Neuronal stem cell (in vitro differentiated cells): ENCODE measurements at regions not wholly inside any gene's neighbourhood (a gene's known extent, or its start where the extent isn't known, plus 50 kb on each side); places are given as distances from the start of the nearest gene placed in this dataset.

Experiments
- DNase-seq: peaks from one replicate; pipeline ENCODE4 v3.0.0-alpha.2; 2013; ENCODE audit warnings: low spot score
- H2AFZ ChIP-seq: one replicate; pipeline ENCODE4 v1.6.1; 2013; ENCODE audit warnings: mild to moderate bottlenecking, low read length, inconsistent platforms
- H2AK5ac ChIP-seq: 2 replicates; pipeline ENCODE4 v1.6.1; 2013; ENCODE audit warnings: low read depth, mild to moderate bottlenecking, inconsistent platforms, low read length, moderate library complexity, mixed read lengths
- H2BK120ac ChIP-seq: 2 replicates; pipeline ENCODE4 v1.6.1; 2013; ENCODE audit warnings: low read depth, mild to moderate bottlenecking, inconsistent platforms, low read length, moderate library complexity, mixed read lengths
- H2BK12ac ChIP-seq: one replicate; pipeline ENCODE4 v1.6.1; 2013; ENCODE audit warnings: low read length, inconsistent platforms
- H2BK15ac ChIP-seq: 2 replicates; pipeline ENCODE4 v1.6.1; 2013; ENCODE audit warnings: mild to moderate bottlenecking, low read length, inconsistent platforms, mixed read lengths
- H2BK5ac ChIP-seq: one replicate; pipeline ENCODE4 v1.6.1; 2013; ENCODE audit warnings: inconsistent platforms, mild to moderate bottlenecking, low read length, moderate library complexity
- H3K14ac ChIP-seq: one replicate; pipeline ENCODE4 v1.6.1; 2013; ENCODE audit warnings: low read length, inconsistent platforms
- H3K18ac ChIP-seq: 2 replicates; pipeline ENCODE4 v1.6.1; 2013; ENCODE audit warnings: low read length, inconsistent platforms
- H3K23ac ChIP-seq: 2 replicates; pipeline ENCODE4 v1.6.1; 2013; ENCODE audit warnings: low read depth, mild to moderate bottlenecking, mixed read lengths, low read length, inconsistent platforms; ENCODE audit not compliant: poor library complexity
- H3K27ac ChIP-seq: replicated peaks from 3 replicates; pipeline ENCODE4 v1.5.1; 2013; ENCODE audit warnings: low read length, inconsistent platforms
- H3K27me3 ChIP-seq, 3 experiments: 2 replicates each; pipeline ENCODE4 v1.6.1; 2013; ENCODE audit warnings: low read length in 3 of 3, mild to moderate bottlenecking in 2 of 3, inconsistent platforms in 1 of 3, low read depth in 1 of 3, mixed read lengths in 1 of 3, moderate library complexity in 1 of 3; ENCODE audit not compliant: control insufficient read depth in 3 of 3, insufficient read depth in 3 of 3
- H3K36me3 ChIP-seq, 2 donors: replicated peaks in 1 of 2; 2 replicates each; pipeline ENCODE4 v1.6.1; 2013; ENCODE audit warnings: low read length in 2 of 2; ENCODE audit not compliant: control insufficient read depth in 2 of 2, insufficient read depth in 2 of 2
- H3K4ac ChIP-seq: 2 replicates; pipeline ENCODE4 v1.6.1; 2013; ENCODE audit warnings: inconsistent platforms, mild to moderate bottlenecking, low read length, moderate library complexity
- H3K4me1 ChIP-seq, 2 donors: 1 replicate in 1 of 2; 2 replicates in 1 of 2; pipeline ENCODE4 v1.6.1; 2013; ENCODE audit warnings: low read length in 2 of 2, low read depth in 1 of 2; ENCODE audit not compliant: control insufficient read depth in 2 of 2, insufficient read depth in 1 of 2
- H3K4me2 ChIP-seq: one replicate; pipeline ENCODE4 v1.6.1; 2013; ENCODE audit warnings: mild to moderate bottlenecking, low read length, inconsistent platforms; ENCODE audit not compliant: insufficient read depth, poor library complexity, severe bottlenecking
- H3K4me3 ChIP-seq, 2 donors: 2 replicates each; pipeline ENCODE4 v1.5.1; 2013; ENCODE audit warnings: low read length in 2 of 2, mild to moderate bottlenecking in 2 of 2, inconsistent platforms in 1 of 2, moderate library complexity in 1 of 2
- H3K79me1 ChIP-seq: one replicate; pipeline ENCODE4 v1.6.1; 2013; ENCODE audit warnings: low read depth, mild to moderate bottlenecking, inconsistent platforms, low read length, moderate library complexity
- H3K9ac ChIP-seq: one replicate; pipeline ENCODE4 v1.6.1; 2013; ENCODE audit warnings: mild to moderate bottlenecking, low read depth, low read length, inconsistent platforms; ENCODE audit not compliant: poor library complexity
- H3K9me3 ChIP-seq, 2 donors: replicated peaks in 1 of 2; 2 replicates each; pipeline versions ENCODE3 to v1.6.1; 2013; ENCODE audit warnings: low read length in 2 of 2, mild to moderate bottlenecking in 2 of 2, inconsistent platforms in 1 of 2, low read depth in 1 of 2, mixed read lengths in 1 of 2, moderate library complexity in 1 of 2; ENCODE audit not compliant: control insufficient read depth in 2 of 2, insufficient read depth in 1 of 2
- H4K8ac ChIP-seq: one replicate; pipeline ENCODE4 v1.6.1; 2013; ENCODE audit warnings: low read depth, mild to moderate bottlenecking, inconsistent platforms, low read length, moderate library complexity
- H4K91ac ChIP-seq: one replicate; pipeline ENCODE4 v1.6.1; 2013; ENCODE audit warnings: low read length, low read depth, mild to moderate bottlenecking, inconsistent platforms; ENCODE audit not compliant: poor library complexity
- WGBS, 2 donors: extraction: QIAGEN DNeasy Blood & Tissue Kit; methylation state at CpG; one replicate each; pipeline ENCODE4 v1.1.7; 2013; ENCODE audit warnings: missing lambda C conversion rate in 2 of 2, mixed read lengths in 1 of 2; ENCODE audit not compliant: insufficient read length in 2 of 2, insufficient replicate concordance in 1 of 2; ENCODE audit errors: extremely low coverage in 2 of 2; 5-methylcytosine and 5-hydroxymethylcytosine counted together

- Histone ChIP-seq H4K91ac (no peak overlapping the region), H2BK15ac (no peak overlapping the region), H3K4me3 (no peak overlapping the region), H3K14ac (no peak overlapping the region), H2AK5ac (no peak overlapping the region), H3K27ac (no peak overlapping the region), H3K4me2 (no peak overlapping the region), H3K4me1 (peaks cover 13 to 14% of the 10 kb centered on the region in 2 donors), H4K8ac (no peak overlapping the region), H2BK120ac (no peak overlapping the region), H3K23ac (no peak overlapping the region), H2AFZ (no peak overlapping the region), H3K79me1 (no peaks in the 10 kb centered on the region), H2BK5ac (no peak overlapping the region), H3K4ac (no peak overlapping the region), H3K36me3 (no peaks in the 10 kb centered on the region), H3K27me3 (no peaks in the 10 kb centered on the region), H2BK12ac (no peak overlapping the region), H3K9me3 (no peaks in the 10 kb centered on the region), H3K9ac (no peak overlapping the region), H3K18ac (no peak overlapping the region)
- no CpG with 5 or more reads among the region's 4 CpGs for WGBS, 2 donors
- DNase-seq, result no peak
These were observed 71.4 kb upstream of the SERP2 start for GRCh38 chr13:44302233-44302632.

- Histone ChIP-seq H2BK15ac (no peak overlapping the region), H3K27ac (no peak overlapping the region), H3K79me1 (no peaks in the 10 kb centered on the region), H3K9me3 (no peaks in the 10 kb centered on the region), H2BK12ac (no peak overlapping the region), H3K4me1 (peaks cover 13 to 14% of the 10 kb centered on the region in 2 donors), H3K4me2 (no peak overlapping the region), H3K36me3 (no peaks in the 10 kb centered on the region), H4K91ac (no peak overlapping the region), H2BK120ac (no peak overlapping the region), H2AK5ac (no peak overlapping the region), H2AFZ (no peak overlapping the region), H3K4me3 (no peak overlapping the region), H3K4ac (no peak overlapping the region), H3K27me3 (no peaks in the 10 kb centered on the region), H4K8ac (no peak overlapping the region), H3K23ac (no peak overlapping the region), H3K14ac (no peak overlapping the region), H3K18ac (no peak overlapping the region), H3K9ac (no peak overlapping the region), H2BK5ac (no peak overlapping the region)
- no peak for DNase-seq
- WGBS, 2 donors, result no CpG with 5 or more reads among the region's 5 CpGs
These were observed 70.6 kb upstream of the SERP2 start for GRCh38 chr13:44302940-44303575.

- no peak overlapping the region for H4K8ac ChIP-seq
- H2AK5ac ChIP-seq, result no peak overlapping the region
- no peak overlapping the region for H2BK5ac ChIP-seq
- peak overlapping the region; percentile 25 for H2BK15ac ChIP-seq
- no peak overlapping the region for H2AFZ ChIP-seq
- H3K79me1 ChIP-seq, result no peaks in the 10 kb centered on the region
- H4K91ac ChIP-seq, result no peak overlapping the region
- H3K36me3 ChIP-seq, result no peaks in the 10 kb centered on the region
- no peak overlapping the region for H3K4me3 ChIP-seq
- H3K9ac ChIP-seq, result no peak overlapping the region
- H3K4me1 ChIP-seq, result peaks cover 13 to 14% of the 10 kb centered on the region in 2 donors
- H3K18ac ChIP-seq, result peak overlapping the region; percentile 29
- no peak overlapping the region for H3K4me2 ChIP-seq
- H2BK120ac ChIP-seq, result no peak overlapping the region
- DNase-seq, result no peak
- WGBS, 2 donors, result no CpG with 5 or more reads among the region's 5 CpGs
- no peak overlapping the region for H2BK12ac ChIP-seq
- H3K14ac ChIP-seq, result no peak overlapping the region
- peaks cover 0 to 1% (median 0%) of the 10 kb centered on the region in 3 experiments for H3K27me3 ChIP-seq
- H3K27ac ChIP-seq, result no peak overlapping the region
- peaks cover 0 to 3% of the 10 kb centered on the region in 2 donors for H3K9me3 ChIP-seq
- no peak overlapping the region for H3K23ac ChIP-seq
- no peak overlapping the region for H3K4ac ChIP-seq
These were observed 69.8 kb upstream of the SERP2 start for GRCh38 chr13:44303681-44304432.

GRCh38 chr13:44304433-44304725 lies 69.2 kb upstream of the SERP2 start:
- H3K4me3 ChIP-seq, result no peak overlapping the region
- H3K4me1 ChIP-seq, result peaks cover 13 to 14% of the 10 kb centered on the region in 2 donors
- H3K23ac ChIP-seq, result no peak overlapping the region
- H2BK12ac ChIP-seq, result no peak overlapping the region
- no peak overlapping the region for H3K14ac ChIP-seq
- WGBS, 2 donors, result no CpG with 5 or more reads among the region's 4 CpGs
- H2AK5ac ChIP-seq, result no peak overlapping the region
- H3K18ac ChIP-seq, result no peak overlapping the region
- no peak overlapping the region for H2BK120ac ChIP-seq
- H4K91ac ChIP-seq, result no peak overlapping the region
- no peak overlapping the region for H3K27ac ChIP-seq
- no peak for DNase-seq
- H3K4ac ChIP-seq, result no peak overlapping the region
- no peaks in the 10 kb centered on the region for H3K79me1 ChIP-seq
- H4K8ac ChIP-seq, result no peak overlapping the region
- H3K9ac ChIP-seq, result no peak overlapping the region
- no peaks in the 10 kb centered on the region for H3K36me3 ChIP-seq
- H2AFZ ChIP-seq, result no peak overlapping the region
- no peak overlapping the region for H3K4me2 ChIP-seq
- peaks cover 0 to 1% (median 0%) of the 10 kb centered on the region in 3 experiments for H3K27me3 ChIP-seq
- H2BK5ac ChIP-seq, result no peak overlapping the region
- H3K9me3 ChIP-seq, result peaks cover 0 to 3% of the 10 kb centered on the region in 2 donors
- no peak overlapping the region for H2BK15ac ChIP-seq
